CD8-positive, alpha-beta memory T cell (primary cell): ENCODE measurements at regions not wholly inside any gene's neighbourhood (a gene's known extent, or its start where the extent isn't known, plus 50 kb on each side); places are given as distances from the start of the nearest gene placed in this dataset.
A peak's percentile ranks its signal among the peaks of the same experiment; 100 is the strongest.

Experiments
- CTCF ChIA-PET: fragments of 350-600 bp; sonication (Branson Sonifier 250); formaldehyde crosslinking; loops from one replicate; lab custom pipeline; 2021; ENCODE audit warnings: antibody characterized with exemption; lab: Charles Lee
- POLR2A ChIA-PET: fragments of 350-600 bp; sonication (Branson Sonifier 250); formaldehyde crosslinking; loops from one replicate; lab custom pipeline; 2021; ENCODE audit warnings: antibody characterized with exemption; lab: Charles Lee
- DNase-seq, 5 donors: peaks; one replicate each; pipeline versions ENCODE4 v3.0.0 to v3.0.0-alpha.2; 2020 to 2022; ENCODE audit warnings: mixed read lengths in 1 of 5
- H3K27ac ChIP-seq: one replicate; pipeline ENCODE4 v1.7.0; 2013; ENCODE audit warnings: low read depth, mild to moderate bottlenecking, low read length, moderate library complexity
- H3K27me3 ChIP-seq: 2 replicates; pipeline ENCODE4 v1.7.0; 2013; ENCODE audit warnings: low read length, mild to moderate bottlenecking; ENCODE audit not compliant: insufficient read depth, poor library complexity, severe bottlenecking
- H3K36me3 ChIP-seq: 2 replicates; pipeline ENCODE4 v1.7.0; 2013; ENCODE audit warnings: mild to moderate bottlenecking, low read length, moderate library complexity; ENCODE audit not compliant: insufficient read depth
- H3K4me1 ChIP-seq: 2 replicates; pipeline ENCODE4 v1.7.0; 2013; ENCODE audit warnings: mild to moderate bottlenecking, low read length, moderate library complexity; ENCODE audit not compliant: insufficient read depth
- H3K4me3 ChIP-seq: 2 replicates; pipeline ENCODE4 v1.7.0; 2013; ENCODE audit warnings: mild to moderate bottlenecking, low read length
- H3K9me3 ChIP-seq: 2 replicates; pipeline ENCODE4 v1.7.0; 2013; ENCODE audit warnings: mild to moderate bottlenecking, low read length
- H3K27ac Mint-ChIP-seq, 8 donors: one replicate each; pipeline ENCODE4 v1.8.0; 2020 to 2021; ENCODE audit warnings: mixed read lengths in 8 of 8, mild to moderate bottlenecking in 6 of 8, inconsistent platforms in 3 of 8, moderate library complexity in 3 of 8
- H3K27me3 Mint-ChIP-seq, 2 donors: one replicate each; pipeline ENCODE4 v1.8.0; 2020 to 2021; ENCODE audit warnings: mixed read lengths in 2 of 2, mild to moderate bottlenecking in 1 of 2, moderate library complexity in 1 of 2
- H3K36me3 Mint-ChIP-seq, 3 donors: one replicate each; pipeline ENCODE4 v1.8.0; 2020 to 2021; ENCODE audit warnings: mixed read lengths in 3 of 3, inconsistent platforms in 1 of 3, mild to moderate bottlenecking in 1 of 3
- H3K4me1 Mint-ChIP-seq, 3 donors: one replicate each; pipeline ENCODE4 v1.8.0; 2020 to 2021; ENCODE audit warnings: mixed read lengths in 3 of 3, inconsistent platforms in 1 of 3, mild to moderate bottlenecking in 1 of 3
- H3K4me3 Mint-ChIP-seq, 7 donors: one replicate each; pipeline ENCODE4 v1.8.0; 2020 to 2021; ENCODE audit warnings: mixed read lengths in 7 of 7, mild to moderate bottlenecking in 6 of 7, moderate library complexity in 4 of 7, inconsistent platforms in 2 of 7
- H3K9me3 Mint-ChIP-seq, 5 donors: one replicate each; pipeline ENCODE4 v1.8.0; 2020 to 2022; ENCODE audit warnings: mixed read lengths in 5 of 5, mild to moderate bottlenecking in 3 of 5, moderate library complexity in 2 of 5, inconsistent platforms in 1 of 5

- Histone ChIP-seq H3K36me3 (no peaks in the 10 kb centered on the region), H3K4me3 (no peak overlapping the region), H3K4me1 (no peaks in the 10 kb centered on the region), H3K27me3 (no peaks in the 10 kb centered on the region), H3K9me3 (peaks cover 17% of the 10 kb centered on the region), H3K27ac (no peak overlapping the region)
- Mint-ChIP-seq H3K36me3 (peaks cover 4 to 31% (median 4%) of the 10 kb centered on the region in 3 donors), H3K27ac (peak overlapping the region in 1 of 8 donors; percentile 33), H3K9me3 (peaks cover 16 to 33% (median 28%) of the 10 kb centered on the region in 5 donors), H3K4me3 (no peak overlapping the region), H3K27me3 (peaks cover 0 to 1% of the 10 kb centered on the region in 2 donors), H3K4me1 (peaks cover 0 to under 1% (median 0%) of the 10 kb centered on the region in 3 donors)
- POLR2A ChIA-PET = no interaction called here
- DNase-seq = no peak
- CTCF ChIA-PET = no interaction called here
Observed at GRCh38 chr4:151946718-151947117, 185.9 kb upstream of the GATB start.

GRCh38 chr4:151942971-151943370 lies 182.2 kb upstream of the GATB start:
- H3K27me3 ChIP-seq = no peaks in the 10 kb centered on the region
- ChIA-PET CTCF (no interaction called here), POLR2A (no interaction called here)
- H3K36me3 ChIP-seq = no peaks in the 10 kb centered on the region
- no peaks in the 10 kb centered on the region for H3K27me3 Mint-ChIP-seq
- H3K27ac ChIP-seq = no peak overlapping the region
- peaks cover 17% of the 10 kb centered on the region for H3K9me3 ChIP-seq
- H3K4me3 ChIP-seq = no peak overlapping the region
- DNase-seq = no peak
- peaks cover 14 to 15% (median 15%) of the 10 kb centered on the region in 3 donors for H3K4me1 Mint-ChIP-seq
- H3K9me3 Mint-ChIP-seq = peaks cover 13 to 28% (median 27%) of the 10 kb centered on the region in 5 donors
- peaks cover 4 to 32% (median 4%) of the 10 kb centered on the region in 3 donors for H3K36me3 Mint-ChIP-seq
- H3K4me1 ChIP-seq = peaks cover 13% of the 10 kb centered on the region
- H3K27ac Mint-ChIP-seq = no peak overlapping the region
- H3K4me3 Mint-ChIP-seq = no peak overlapping the region

- DNase-seq = no peak
- ChIA-PET POLR2A (no interaction called here), CTCF (no interaction called here)
- Mint-ChIP-seq H3K27ac (peak overlapping the region in 4 of 8 donors; percentile 2 to 52 (median 28)), H3K9me3 (peaks cover 2 to 9% (median 8%) of the 10 kb centered on the region in 5 donors), H3K4me3 (no peak overlapping the region), H3K4me1 (peaks cover 14 to 15% (median 15%) of the 10 kb centered on the region in 3 donors), H3K36me3 (peaks cover under 1 to 15% (median 1%) of the 10 kb centered on the region in 3 donors), H3K27me3 (peaks cover 0 to 8% of the 10 kb centered on the region in 2 donors)
- H3K4me3 ChIP-seq = no peak overlapping the region
- no peak overlapping the region for H3K27ac ChIP-seq
- H3K36me3 ChIP-seq = no peaks in the 10 kb centered on the region
- peaks cover 6% of the 10 kb centered on the region for H3K9me3 ChIP-seq
- no peaks in the 10 kb centered on the region for H3K27me3 ChIP-seq
- H3K4me1 ChIP-seq = peaks cover 13% of the 10 kb centered on the region
Observed at GRCh38 chr4:151940926-151941617, 180.3 kb upstream of the GATB start.

- ChIA-PET CTCF (no interaction called here), POLR2A (no interaction called here)
- H3K27ac ChIP-seq = no peak overlapping the region
- Mint-ChIP-seq H3K4me1 (peaks cover 14 to 15% (median 15%) of the 10 kb centered on the region in 3 donors), H3K9me3 (peaks cover 0 to 5% (median 4%) of the 10 kb centered on the region in 5 donors), H3K27me3 (peaks cover 0 to 8% of the 10 kb centered on the region in 2 donors), H3K36me3 (peaks cover 0 to 11% (median 1%) of the 10 kb centered on the region in 3 donors), H3K27ac (peak overlapping the region in 2 of 8 donors; percentile 43 to 64), H3K4me3 (no peak overlapping the region)
- peak in 1 of 5 donors; percentile 40 for DNase-seq
- H3K27me3 ChIP-seq = no peaks in the 10 kb centered on the region
- no peak overlapping the region for H3K4me3 ChIP-seq
- no peaks in the 10 kb centered on the region for H3K36me3 ChIP-seq
- peaks cover 13% of the 10 kb centered on the region for H3K4me1 ChIP-seq
- no peaks in the 10 kb centered on the region for H3K9me3 ChIP-seq
Observed at GRCh38 chr4:151940291-151940690, 179.5 kb upstream of the GATB start.

- no peak overlapping the region for H3K27ac Mint-ChIP-seq
- H3K4me3 Mint-ChIP-seq = no peak overlapping the region
- Histone ChIP-seq H3K36me3 (no peaks in the 10 kb centered on the region), H3K4me3 (no peak overlapping the region), H3K27me3 (no peaks in the 10 kb centered on the region), H3K9me3 (no peaks in the 10 kb centered on the region), H3K4me1 (peaks cover 13% of the 10 kb centered on the region), H3K27ac (no peak overlapping the region)
- ChIA-PET POLR2A (no interaction called here), CTCF (no interaction called here)
- H3K36me3 Mint-ChIP-seq = peaks cover 0 to 6% (median 0%) of the 10 kb centered on the region in 3 donors
- H3K9me3 Mint-ChIP-seq = peaks cover 0 to 2% (median 0%) of the 10 kb centered on the region in 5 donors
- peaks cover 0 to 8% of the 10 kb centered on the region in 2 donors for H3K27me3 Mint-ChIP-seq
- DNase-seq = no peak
- peaks cover 14 to 15% (median 15%) of the 10 kb centered on the region in 3 donors for H3K4me1 Mint-ChIP-seq
Observed at GRCh38 chr4:151939670-151940069, 178.9 kb upstream of the GATB start.

GRCh38 chr4:151935411-151935810 lies 174.6 kb upstream of the GATB start:
- H3K27ac Mint-ChIP-seq = no peak overlapping the region
- H3K9me3 Mint-ChIP-seq = no peaks in the 10 kb centered on the region
- no peak overlapping the region for H3K27ac ChIP-seq
- H3K4me3 ChIP-seq = no peak overlapping the region
- ChIA-PET POLR2A (no interaction called here), CTCF (no interaction called here)
- H3K36me3 Mint-ChIP-seq = peaks cover 0 to 2% (median 0%) of the 10 kb centered on the region in 3 donors
- H3K27me3 ChIP-seq = no peaks in the 10 kb centered on the region
- peaks cover 7% of the 10 kb centered on the region for H3K4me1 ChIP-seq
- H3K27me3 Mint-ChIP-seq = peaks cover 0 to 8% of the 10 kb centered on the region in 2 donors
- no peak overlapping the region for H3K4me3 Mint-ChIP-seq
- no peaks in the 10 kb centered on the region for H3K9me3 ChIP-seq
- H3K36me3 ChIP-seq = no peaks in the 10 kb centered on the region
- DNase-seq = no peak
- H3K4me1 Mint-ChIP-seq = peaks cover 4 to 5% (median 4%) of the 10 kb centered on the region in 3 donors

- Histone ChIP-seq H3K4me3 (no peak overlapping the region), H3K27me3 (no peaks in the 10 kb centered on the region), H3K9me3 (no peaks in the 10 kb centered on the region), H3K36me3 (no peaks in the 10 kb centered on the region), H3K4me1 (peaks cover under 1% of the 10 kb centered on the region), H3K27ac (no peak overlapping the region)
- no peak overlapping the region for H3K4me3 Mint-ChIP-seq
- peaks cover 0 to 2% (median 0%) of the 10 kb centered on the region in 3 donors for H3K36me3 Mint-ChIP-seq
- H3K4me1 Mint-ChIP-seq = peaks cover 0 to 4% (median 2%) of the 10 kb centered on the region in 3 donors
- DNase-seq = no peak
- ChIA-PET POLR2A (no interaction called here), CTCF (no interaction called here)
- peaks cover 0 to 8% of the 10 kb centered on the region in 2 donors for H3K27me3 Mint-ChIP-seq
- peak overlapping the region in 1 of 8 donors; percentile 2 for H3K27ac Mint-ChIP-seq
- H3K9me3 Mint-ChIP-seq = no peaks in the 10 kb centered on the region
Observed at GRCh38 chr4:151934766-151935165, 174.0 kb upstream of the GATB start.

- Histone ChIP-seq H3K27me3 (no peaks in the 10 kb centered on the region), H3K4me1 (no peaks in the 10 kb centered on the region), H3K9me3 (no peaks in the 10 kb centered on the region), H3K36me3 (no peaks in the 10 kb centered on the region), H3K4me3 (no peak overlapping the region), H3K27ac (no peak overlapping the region)
- Mint-ChIP-seq H3K4me3 (no peak overlapping the region), H3K4me1 (peaks cover 0 to 4% (median 2%) of the 10 kb centered on the region in 3 donors), H3K36me3 (peaks cover 0 to 2% (median 0%) of the 10 kb centered on the region in 3 donors), H3K27me3 (peaks cover 0 to 8% of the 10 kb centered on the region in 2 donors), H3K9me3 (no peaks in the 10 kb centered on the region), H3K27ac (peak overlapping the region in 1 of 8 donors; percentile 4)
- ChIA-PET POLR2A (no interaction called here), CTCF (no interaction called here)
- no peak for DNase-seq
Observed at GRCh38 chr4:151933122-151933827, 172.5 kb upstream of the GATB start.
